ENCODE measurements at regions not wholly inside any gene's neighbourhood (a gene's known extent, or its start where the extent isn't known, plus 50 kb on each side); places are given as distances from the start of the nearest gene placed in this dataset.

- DNase-seq (ENCODE audit: low read depth in 2 of 2) = no peak
Measured at GRCh38 chr7:28292834-28293526, 112.4 kb upstream of the JAZF1 start.

- no peak for DNase-seq (ENCODE audit: low read depth in 2 of 2)
Measured at GRCh38 chr7:28293527-28293835, 112.9 kb upstream of the JAZF1 start.

- DNase-seq (ENCODE audit: low read depth in 2 of 2) = peak in 1 of 2 donors; percentile 26
Measured at GRCh38 chr7:28296571-28297483, 115.5 kb upstream of the CREB5 start.

GRCh38 chr7:28297801-28298459 lies 114.4 kb upstream of the CREB5 start:
- DNase-seq (ENCODE audit: low read depth in 2 of 2) = no peak

GRCh38 chr7:28298870-28299518 lies 113.3 kb upstream of the CREB5 start:
- DNase-seq (ENCODE audit: low read depth in 2 of 2) = no peak

- DNase-seq (ENCODE audit: low read depth in 2 of 2) = no peak
Measured at GRCh38 chr7:28299556-28299955, 112.8 kb upstream of the CREB5 start.

GRCh38 chr7:28300488-28300887 lies 111.8 kb upstream of the CREB5 start:
- no peak for DNase-seq (ENCODE audit: low read depth in 2 of 2)

GRCh38 chr7:28301148-28301641 lies 111.1 kb upstream of the CREB5 start:
- no peak for DNase-seq (ENCODE audit: low read depth in 2 of 2)

- no peak for DNase-seq (ENCODE audit: low read depth in 2 of 2)
Measured at GRCh38 chr7:28304290-28304689, 108.0 kb upstream of the CREB5 start.

GRCh38 chr7:28309704-28310459 lies 102.4 kb upstream of the CREB5 start:
- no peak for DNase-seq (ENCODE audit: low read depth in 2 of 2)

- DNase-seq (ENCODE audit: low read depth in 2 of 2) = no peak
Measured at GRCh38 chr7:28310460-28310848, 101.9 kb upstream of the CREB5 start.

- no peak for DNase-seq (ENCODE audit: low read depth in 2 of 2)
Measured at GRCh38 chr7:28311670-28312069, 100.6 kb upstream of the CREB5 start.

GRCh38 chr7:28312948-28313347 lies 99.4 kb upstream of the CREB5 start:
- DNase-seq (ENCODE audit: low read depth in 2 of 2) = no peak

GRCh38 chr7:28314841-28315240 lies 97.5 kb upstream of the CREB5 start:
- DNase-seq (ENCODE audit: low read depth in 2 of 2) = no peak

GRCh38 chr7:28315565-28316410 lies 96.5 kb upstream of the CREB5 start:
- DNase-seq (ENCODE audit: low read depth in 2 of 2) = no peak

- no peak for DNase-seq (ENCODE audit: low read depth in 2 of 2)
Measured at GRCh38 chr7:28316489-28316888, 95.8 kb upstream of the CREB5 start.

GRCh38 chr7:28318101-28318762 lies 94.1 kb upstream of the CREB5 start:
- DNase-seq (ENCODE audit: low read depth in 2 of 2) = no peak

- DNase-seq (ENCODE audit: low read depth in 2 of 2) = no peak
Measured at GRCh38 chr7:28323833-28324232, 88.5 kb upstream of the CREB5 start.

- DNase-seq (ENCODE audit: low read depth in 2 of 2) = no peak
Measured at GRCh38 chr7:28328146-28328545, 84.2 kb upstream of the CREB5 start.

Measured in stimulated activated CD8-positive, alpha-beta memory T cell treated with anti-CD3 and anti-CD28 coated beads, Interleukin-2, amount 100 ng/mL, for 1 hour (primary cell).